GM19395 (cell line): ENCODE measurements at regions not wholly inside any gene's neighbourhood (a gene's known extent, or its start where the extent isn't known, plus 50 kb on each side); places are given as distances from the start of the nearest gene placed in this dataset.
A peak's percentile ranks its signal among the peaks of the same experiment; 100 is the strongest.

Experiments
- ATAC-seq: cut with Tn5 transposase; IDR thresholded peaks from one replicate; pipeline ENCODE4 v1.9.1; 2021; ENCODE audit warnings: mild to moderate bottlenecking, moderate library complexity; ENCODE audit not compliant: unreplicated experiment

DNA sequence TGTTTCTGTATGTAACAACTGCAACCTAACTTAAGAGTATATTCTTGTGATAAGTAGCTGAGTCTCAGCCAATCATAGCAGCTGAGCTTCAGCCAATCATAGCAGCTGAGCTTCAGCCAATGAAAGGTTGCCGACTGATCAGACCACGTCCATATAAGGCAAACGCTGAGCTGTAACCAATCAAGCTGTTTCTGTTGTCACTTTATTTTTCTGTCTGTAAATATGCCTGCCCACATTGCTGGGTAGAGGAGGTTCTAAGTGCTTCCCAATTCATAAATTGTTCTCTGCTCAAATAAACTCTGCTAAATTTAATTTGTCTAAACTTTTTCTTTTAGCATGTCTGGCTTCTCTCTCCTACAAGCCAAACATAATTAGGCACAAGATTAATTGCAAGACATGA is 231.5 kb upstream of the TCF4 start:
- no peak for ATAC-seq

DNA sequence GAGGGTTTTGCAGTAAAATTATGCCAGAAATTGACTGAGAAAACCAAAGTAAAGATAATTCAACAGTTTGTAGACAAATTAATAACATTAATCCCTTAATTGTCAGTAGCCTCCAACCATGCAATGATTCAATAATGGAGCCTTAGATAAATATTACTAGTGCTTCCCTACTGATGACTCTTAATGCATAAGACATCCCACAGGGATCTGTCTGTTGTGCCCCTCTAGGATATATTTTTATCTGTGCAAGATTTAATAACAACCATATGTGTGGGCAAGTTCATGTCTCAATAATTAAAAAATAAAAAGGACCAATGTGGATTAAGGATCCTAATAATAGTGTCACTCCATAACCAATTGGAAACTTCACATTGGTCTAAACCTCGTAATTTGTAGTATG is 230.3 kb upstream of the TCF4 start:
- ATAC-seq: no peak

DNA sequence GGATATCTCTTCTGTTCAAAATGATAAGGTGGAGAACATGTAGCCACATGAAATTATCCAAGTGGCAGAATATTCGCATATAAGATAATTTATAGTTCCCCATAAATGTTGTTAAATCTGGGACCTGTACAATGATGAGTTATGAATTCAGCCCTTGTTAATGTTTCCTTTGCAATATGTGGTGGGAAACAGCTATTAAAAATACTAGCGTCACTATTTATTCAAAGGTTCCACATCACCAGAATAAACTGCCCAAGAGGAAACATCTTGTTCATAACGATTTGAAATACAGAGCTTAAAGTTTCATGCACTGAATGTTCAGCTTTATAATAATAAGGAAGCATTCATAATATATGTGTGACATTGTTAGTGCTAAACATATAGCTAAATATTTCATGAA is 223.9 kb upstream of the TCF4 start:
- ATAC-seq: no peak

DNA sequence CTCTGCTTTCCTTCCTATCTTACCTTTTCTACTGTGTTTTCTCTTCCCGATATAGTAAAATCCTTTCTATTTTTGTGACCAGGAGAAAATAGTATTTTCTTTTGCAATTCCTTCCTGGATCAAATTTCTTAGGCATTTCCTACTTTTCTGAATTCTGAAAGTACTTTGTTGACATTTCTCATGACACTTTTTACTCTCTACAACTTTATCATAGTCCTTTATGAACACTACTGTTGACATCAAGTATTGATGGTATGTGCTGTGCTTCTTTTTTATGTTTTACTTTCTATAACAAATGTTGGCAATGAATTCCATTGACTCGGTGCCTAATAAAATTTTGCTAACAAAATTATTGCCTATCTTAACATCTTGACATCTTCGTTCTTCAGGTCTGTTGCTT is 217.7 kb upstream of the TCF4 start:
- no peak for ATAC-seq

DNA sequence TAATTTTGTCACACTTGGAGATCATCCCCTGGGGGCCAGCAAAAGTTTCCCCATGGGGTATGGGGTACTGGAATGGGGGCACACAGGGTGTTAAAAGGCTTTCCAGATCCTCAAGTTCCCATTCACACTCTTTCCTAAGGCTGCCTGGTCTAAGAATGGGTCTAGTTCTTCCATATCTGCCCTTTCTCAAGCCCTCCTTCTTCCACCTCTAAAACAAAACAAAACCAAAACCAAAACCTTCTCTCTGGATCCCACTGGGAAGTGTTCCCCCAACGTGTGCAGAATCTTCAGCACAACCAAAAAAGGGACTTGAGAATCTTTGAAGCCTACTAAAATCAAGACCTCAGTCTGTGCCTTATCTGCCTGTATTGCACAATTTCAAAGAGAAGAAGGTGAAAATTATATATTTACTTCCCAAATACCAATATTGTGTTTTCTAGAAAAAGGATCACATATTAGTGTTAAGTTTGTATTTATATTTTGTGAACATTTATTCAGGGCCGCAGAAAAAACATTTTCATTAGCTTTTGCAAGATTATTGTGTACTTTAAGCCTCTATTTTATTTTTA is 207.2 kb upstream of the TCF4 start:
- no peak for ATAC-seq

DNA sequence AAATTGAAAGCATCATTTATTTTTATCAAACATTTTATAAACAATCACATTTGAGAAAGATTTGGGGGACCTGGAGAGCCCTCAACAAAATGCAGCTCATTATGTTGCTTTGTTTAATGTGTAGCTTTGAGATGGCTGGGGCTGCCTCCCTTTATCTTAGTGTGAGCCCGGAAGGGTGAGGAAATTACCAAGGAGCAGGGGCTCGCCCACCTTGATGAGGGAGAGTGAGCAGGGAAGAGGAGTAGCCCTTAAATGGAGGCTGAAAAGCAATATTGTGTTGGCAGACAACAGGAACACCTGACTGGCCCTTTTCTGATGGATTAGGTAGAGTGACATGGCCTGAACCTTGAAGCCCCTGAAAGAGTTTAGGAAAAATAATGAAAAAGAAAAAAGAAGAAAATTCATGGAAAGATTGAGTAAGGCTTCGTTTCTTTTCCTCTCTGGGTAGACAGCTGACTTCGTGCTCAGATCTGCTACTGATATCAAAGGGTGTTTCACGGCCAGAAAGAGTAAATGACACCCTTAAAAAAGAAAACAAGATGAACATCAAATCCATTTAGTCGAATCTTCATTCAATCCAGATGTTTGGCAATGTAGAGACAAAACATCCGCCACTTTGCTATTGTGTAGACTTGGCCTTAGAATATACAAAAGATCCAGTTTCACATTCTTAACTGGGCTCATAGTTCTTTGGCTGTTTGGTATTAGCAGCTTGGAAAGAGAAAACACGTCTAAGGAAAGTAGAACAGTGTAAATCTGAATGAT is 206.5 kb upstream of the TCF4 start:
- no peak for ATAC-seq

DNA sequence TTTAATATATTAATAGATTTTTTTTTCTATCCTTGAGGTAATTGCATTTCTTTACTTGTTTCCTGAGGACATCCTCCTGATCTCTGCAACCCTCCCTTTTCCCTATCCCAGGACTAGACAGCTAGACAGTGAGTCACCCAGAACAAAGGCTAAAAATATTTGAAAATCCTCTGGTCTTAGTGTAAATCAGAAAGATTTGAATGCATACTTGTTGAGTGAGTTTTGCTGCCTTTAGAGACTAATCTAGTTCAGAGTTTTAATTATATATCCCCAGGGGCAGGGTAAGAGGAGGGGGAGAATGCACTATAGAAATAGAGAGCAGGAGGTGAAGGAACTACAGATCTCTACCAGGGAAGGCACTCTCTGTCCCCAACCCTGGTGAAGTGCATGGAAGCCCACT is 202.3 kb upstream of the TCF4 start:
- no peak for ATAC-seq

DNA sequence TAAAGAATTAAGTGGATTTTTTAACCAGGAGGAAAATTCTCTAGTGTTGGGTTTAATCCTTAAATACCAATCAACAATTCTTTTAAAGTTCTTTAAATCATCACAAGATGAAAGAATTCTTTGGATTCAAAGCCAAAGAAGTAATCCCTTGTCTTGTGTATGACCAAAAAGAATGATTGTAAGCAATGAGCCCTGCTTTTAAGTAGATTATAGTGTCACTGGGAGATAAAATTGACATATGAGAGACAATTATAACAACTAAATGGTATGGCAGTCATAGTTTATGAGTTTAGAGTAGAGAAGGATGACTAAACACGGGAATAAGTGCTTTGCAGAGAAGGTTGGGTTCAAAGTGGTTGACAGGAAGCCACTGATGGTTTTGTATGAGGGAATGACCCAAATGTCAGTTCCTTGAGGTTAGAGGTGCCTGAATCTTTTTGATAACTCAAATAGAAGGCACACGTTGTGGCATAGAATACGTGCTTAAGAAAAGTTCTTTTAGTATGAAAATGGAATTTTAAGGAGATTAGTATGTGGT is 199.6 kb upstream of the TCF4 start:
- no peak for ATAC-seq

DNA sequence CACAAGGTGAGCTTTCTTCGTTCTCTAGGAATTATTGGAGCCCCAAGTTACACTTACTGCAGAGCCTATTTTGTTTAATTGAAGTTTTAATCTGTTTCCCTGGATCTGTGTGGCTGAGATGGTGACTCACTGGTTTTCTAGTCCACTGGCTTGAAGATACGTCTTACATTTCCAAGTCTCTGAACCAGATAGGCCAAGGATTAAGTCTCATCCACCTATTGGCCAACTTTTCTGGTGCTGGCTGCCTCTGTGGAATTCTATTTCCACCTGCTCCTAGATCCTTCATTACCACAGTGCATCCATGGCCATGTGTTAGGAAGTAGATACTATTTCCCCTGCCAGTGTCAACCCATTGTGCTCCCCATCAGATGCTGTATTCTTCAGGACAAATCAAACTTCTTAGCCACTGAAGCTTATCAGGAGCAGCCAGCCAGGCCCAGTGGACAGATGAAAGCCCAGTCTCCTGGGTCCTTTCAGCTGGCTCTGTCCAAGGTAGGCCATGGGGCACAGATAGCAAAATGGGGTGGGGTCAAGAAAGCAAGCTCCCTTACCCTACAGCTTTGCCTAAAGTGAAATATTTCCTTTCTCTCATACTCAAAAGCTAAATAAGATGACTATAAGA is 198.8 kb upstream of the TCF4 start:
- ATAC-seq: no peak

DNA sequence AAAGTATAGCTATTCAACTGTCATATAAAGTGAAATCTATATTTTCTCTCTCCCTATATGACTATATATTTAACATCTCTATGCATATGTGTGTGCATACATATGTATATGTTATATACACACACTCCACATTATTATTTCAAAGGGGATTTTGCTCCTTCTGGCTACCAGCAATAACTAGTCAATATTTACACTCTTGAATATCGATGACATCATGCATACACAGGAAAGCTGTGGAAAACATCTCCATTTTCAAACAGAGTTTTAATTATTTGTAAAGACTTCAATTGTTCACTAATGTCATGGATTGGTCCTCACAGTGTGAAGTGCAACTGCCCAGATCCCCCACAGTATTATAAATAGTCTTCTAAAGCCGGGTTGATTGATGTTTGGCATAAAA is 195.9 kb upstream of the TCF4 start:
- ATAC-seq: no peak

DNA sequence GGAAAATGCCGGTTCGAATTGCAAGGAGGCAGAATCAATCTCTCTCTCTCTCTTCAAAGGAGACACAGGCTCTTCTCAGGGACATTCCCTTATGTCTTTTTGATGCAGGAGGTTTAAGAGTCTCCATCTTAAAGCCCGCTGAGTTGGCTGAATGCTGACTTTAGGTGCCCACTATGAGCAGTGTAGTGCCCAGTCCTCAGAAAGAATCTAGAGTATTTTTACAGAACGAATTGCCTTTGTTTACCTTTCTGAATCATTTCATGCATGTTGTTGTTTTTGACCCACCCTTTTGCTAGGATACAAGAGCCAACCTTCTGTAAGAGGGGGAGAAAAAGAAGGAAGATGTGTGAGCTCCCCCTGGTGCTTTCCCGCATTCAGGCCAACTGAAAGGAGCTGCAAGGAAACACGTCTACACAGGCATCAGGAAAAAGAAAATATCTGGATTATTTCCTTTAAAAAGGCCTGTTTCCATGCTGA is 193.5 kb upstream of the TCF4 start:
- no peak for ATAC-seq

DNA sequence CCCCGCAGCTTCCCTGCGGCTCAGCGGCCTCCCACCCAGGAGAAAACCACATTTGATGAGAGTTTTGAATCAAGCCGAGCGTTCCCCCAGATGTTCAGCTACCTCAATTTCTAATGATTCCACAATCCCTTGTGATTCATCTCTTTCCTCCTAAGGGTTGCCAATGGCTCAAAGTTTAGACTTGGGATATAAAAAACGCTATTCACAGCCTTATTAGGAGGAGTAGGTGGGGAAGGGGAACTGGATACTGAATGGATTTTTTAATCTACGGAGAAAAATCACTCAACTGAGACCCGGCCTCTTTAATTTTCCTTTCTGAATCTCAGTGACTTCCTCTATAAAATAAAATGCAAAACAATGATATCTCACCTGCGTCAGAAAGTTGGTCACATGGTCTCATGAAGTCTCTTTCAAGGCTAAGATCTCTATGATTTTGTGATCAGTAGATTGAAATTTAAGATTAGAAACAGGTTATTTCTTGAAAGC is 192.6 kb upstream of the TCF4 start:
- ATAC-seq: no peak

DNA sequence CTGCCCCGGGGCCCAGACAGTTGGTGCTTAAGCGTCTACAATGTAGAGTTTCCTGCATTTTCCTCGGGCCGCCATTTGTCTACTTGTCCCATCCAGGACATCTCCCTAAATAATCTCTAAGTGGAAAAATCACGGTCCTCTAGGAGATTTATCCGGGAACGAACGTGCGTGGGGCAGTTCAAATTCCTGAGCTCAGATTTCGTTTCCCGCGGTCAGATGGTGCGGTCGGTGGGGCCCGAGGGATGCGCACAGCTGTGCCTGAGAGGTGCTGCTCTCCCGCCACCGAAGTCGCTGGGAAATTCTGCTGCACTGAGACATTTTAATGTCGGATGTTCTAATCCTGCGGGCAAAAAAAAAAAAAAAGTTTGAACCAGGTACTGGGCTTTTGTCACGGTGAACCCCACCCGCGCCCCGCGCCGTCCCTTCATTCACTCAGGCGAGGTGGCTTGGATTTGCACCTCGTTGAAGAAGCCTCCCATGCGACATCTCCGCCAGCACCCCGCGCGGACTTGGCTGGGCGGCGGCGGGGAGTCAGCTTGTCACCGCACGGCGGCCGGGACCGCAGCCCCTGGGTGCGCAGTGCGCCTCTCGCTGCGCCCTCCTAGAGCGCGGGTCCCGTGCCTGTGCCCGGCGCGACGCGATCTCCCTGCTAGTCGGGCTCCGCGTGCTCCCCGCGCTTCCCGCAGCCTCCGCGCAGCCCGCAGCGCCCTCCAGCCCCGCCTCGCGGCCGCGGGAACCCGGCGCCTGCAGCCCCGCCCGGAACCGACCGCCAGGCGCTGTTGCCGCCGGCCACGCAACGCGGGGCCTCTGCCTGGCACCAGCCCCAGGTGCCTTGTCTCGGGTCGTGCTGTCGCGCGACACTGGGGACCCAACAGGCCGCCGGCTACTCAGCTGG is 191.9 kb upstream of the TCF4 start:
- peak; percentile 31 for ATAC-seq

DNA sequence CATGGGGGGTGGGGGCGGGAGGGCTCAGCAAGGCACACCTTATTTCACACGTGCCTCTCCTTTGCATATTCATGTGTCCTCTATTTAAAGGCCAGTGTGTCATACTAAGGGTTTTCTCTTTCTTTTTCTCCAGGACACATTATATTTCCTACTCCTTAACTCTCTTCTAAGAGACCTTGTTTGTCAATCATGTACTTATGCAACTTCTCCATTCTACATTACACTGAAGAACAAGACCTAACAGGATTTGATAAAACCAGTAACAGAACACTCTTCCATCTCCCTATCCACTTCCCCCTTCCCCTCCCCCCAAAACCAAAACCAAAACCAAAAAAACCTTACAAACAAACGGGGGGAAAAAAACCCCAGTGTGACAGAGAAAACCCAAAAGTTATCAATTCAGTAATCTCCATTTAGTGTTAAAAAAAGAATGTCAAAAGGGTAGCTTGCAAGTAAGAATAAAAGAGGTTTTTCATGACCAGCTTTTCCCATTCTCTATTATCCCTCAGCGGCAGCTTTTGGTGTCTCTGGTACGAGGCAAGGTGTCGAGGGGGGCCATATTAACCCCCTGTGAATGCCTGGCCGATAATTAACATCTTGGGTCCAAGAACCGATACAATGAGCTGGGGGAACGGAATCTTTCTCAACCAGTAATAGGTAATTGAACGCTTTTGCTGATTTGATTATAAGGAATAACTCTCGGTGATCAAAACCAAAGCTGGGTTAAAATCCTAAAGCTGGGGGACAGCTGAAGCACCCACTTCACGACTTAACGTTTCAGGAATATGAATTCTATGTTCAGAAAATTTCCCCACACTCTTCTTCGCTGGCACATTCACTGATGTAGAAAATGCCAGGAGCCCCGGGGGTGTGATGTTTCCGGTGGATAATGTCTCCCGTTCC is 191.0 kb upstream of the TCF4 start:
- ATAC-seq: peak; percentile 45

DNA sequence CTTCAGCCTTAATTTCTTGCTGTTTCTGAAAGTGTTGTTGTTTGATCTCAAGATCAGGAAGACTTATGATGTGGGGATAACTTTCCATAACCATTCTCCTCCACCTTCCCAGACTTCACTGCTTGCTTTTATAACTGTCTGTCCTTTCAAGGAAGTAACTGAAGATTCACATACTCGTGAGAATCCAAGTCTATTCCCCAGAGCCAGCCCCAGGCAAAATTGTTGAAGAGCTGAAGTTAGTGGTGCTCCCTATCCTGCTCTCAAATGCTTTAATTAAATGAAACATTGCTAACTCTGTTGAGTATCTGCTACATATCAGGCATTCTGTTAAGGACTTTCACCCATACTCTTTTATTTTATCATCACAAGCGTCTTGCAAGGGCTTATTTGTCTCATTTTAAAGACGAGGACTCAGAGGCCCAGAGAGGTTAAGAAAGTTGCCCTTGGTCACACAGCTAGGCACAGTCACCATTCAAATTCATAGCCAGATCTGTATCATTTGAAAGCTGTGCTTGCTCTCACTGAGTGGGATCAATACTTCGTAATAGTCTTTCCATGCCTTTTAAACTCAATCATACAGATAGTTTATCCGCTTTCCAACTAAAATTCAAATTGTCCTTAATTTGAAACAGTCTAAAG is 189.8 kb upstream of the TCF4 start:
- no peak for ATAC-seq

DNA sequence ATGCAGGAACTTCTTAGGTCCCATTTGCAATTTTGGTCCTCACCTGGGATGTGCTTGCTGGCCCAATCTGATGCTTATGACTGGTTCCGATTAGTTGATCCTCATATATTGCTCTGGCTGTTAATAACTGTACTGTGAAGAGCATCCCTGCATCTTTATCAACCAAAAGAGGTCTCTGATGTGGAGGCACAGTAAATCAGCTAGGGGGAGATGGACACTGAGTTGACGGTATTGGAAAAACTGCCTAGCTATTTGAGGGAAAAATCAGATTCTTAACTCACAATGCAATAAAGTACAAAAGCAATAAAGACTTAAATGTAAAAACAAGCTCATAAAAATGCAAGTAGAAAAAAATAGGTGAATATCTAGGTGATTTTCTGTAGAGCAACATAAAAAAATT is 188.0 kb upstream of the TCF4 start:
- no peak for ATAC-seq

DNA sequence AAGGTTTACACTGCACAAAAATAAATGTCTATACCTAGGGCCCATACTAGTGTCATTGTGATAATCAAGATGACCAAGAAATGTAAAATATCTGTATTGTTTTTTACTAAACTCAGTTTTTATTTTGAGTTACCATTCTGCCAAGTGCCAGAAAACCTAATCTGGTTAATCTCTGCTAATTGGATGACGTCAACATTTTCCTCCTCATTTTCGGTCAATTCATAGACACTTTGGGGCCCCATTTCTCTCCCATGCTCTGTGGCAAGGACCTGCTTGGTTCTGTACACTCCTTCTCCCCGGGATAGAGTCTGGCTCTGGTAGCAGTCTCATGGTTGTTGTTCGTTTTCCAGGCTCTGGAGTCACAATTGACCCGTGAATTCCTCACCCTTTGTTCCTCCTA is 186.5 kb upstream of the TCF4 start:
- ATAC-seq: no peak

DNA sequence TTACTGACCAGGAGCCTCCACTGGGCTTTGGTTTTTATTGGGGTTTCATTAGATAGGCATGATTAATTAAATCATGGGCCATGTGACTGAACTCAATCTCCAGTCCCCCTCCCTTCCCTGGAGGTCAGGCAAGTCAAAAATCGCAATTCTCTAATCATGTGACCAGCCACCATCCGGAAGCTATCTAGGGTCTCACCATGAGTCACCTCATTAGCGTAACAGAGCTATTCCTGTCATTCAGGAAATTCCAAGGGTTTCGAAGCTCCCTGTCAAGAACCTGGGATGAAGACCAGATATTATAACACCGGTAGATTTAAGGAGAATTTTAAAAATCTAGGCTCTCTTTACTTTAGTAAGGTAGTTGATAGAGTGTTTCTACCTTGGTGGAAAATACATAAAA is 180.3 kb upstream of the TCF4 start:
- ATAC-seq: no peak

DNA sequence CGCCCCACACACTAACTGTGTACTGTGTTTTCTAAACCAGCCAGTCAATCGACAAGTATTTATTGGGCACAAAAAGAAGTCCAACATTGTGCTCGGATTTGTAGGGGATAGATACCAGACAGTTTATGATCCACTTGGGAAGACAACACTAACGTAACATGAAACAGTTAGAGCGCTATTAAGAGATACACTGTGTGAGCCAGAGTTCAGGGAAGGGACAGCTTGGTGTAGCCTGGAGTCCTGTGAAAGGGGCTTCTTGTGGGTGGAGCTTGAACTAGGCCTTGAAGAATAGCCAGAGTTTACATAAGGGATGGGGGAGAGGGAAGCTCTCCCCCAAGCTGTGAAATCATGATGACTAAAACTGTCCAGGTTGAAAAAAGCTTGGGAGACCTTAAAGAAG is 176.4 kb upstream of the TCF4 start:
- ATAC-seq: no peak
